T-helper 2 cell treated with Interferon-gamma antibody and Interleukin-4, amounts not matched to agents 5 μg/mL and 100 μg/mL, for 36 hours (primary cell): ENCODE measurements at regions not wholly inside any gene's neighbourhood (a gene's known extent, or its start where the extent isn't known, plus 50 kb on each side); places are given as distances from the start of the nearest gene placed in this dataset.
"Not testable (repeated sequence)": the region's sequence is repeated elsewhere in the genome, so short reads cannot be mapped to it uniquely, and the experiment has no call there.

ENCODE experiments used
- DNase-seq: peaks from one replicate; pipeline ENCODE4 v3.0.0; 2021; ENCODE audit warnings: low spot score
- H3K27ac Mint-ChIP-seq: one replicate; pipeline ENCODE4 v1.8.0; 2021; ENCODE audit warnings: mild to moderate bottlenecking, mixed read lengths
- H3K27me3 Mint-ChIP-seq: one replicate; pipeline ENCODE4 v1.8.0; 2021; ENCODE audit warnings: low read depth, mixed read lengths
- H3K36me3 Mint-ChIP-seq: one replicate; pipeline ENCODE4 v1.8.0; 2021; ENCODE audit warnings: low read depth, mixed read lengths
- H3K4me1 Mint-ChIP-seq: one replicate; pipeline ENCODE4 v1.8.0; 2021; ENCODE audit warnings: low read depth, mixed read lengths
- H3K4me3 Mint-ChIP-seq: one replicate; pipeline ENCODE4 v1.8.0; 2022; ENCODE audit warnings: mild to moderate bottlenecking, moderate library complexity, mixed read lengths
- H3K9me3 Mint-ChIP-seq: one replicate; pipeline ENCODE4 v1.8.0; 2021; ENCODE audit warnings: mixed read lengths

- Mint-ChIP-seq H3K36me3 (no peaks in the 10 kb centered on the region), H3K4me3 (no peak overlapping the region), H3K27ac (no peak overlapping the region), H3K4me1 (no peaks in the 10 kb centered on the region), H3K9me3 (no peaks in the 10 kb centered on the region), H3K27me3 (peaks cover 5% of the 10 kb centered on the region)
- no peak for DNase-seq
These were observed 274.4 kb downstream of the HINT1 start for GRCh38 chr5:130890610-130891009.

DNA sequence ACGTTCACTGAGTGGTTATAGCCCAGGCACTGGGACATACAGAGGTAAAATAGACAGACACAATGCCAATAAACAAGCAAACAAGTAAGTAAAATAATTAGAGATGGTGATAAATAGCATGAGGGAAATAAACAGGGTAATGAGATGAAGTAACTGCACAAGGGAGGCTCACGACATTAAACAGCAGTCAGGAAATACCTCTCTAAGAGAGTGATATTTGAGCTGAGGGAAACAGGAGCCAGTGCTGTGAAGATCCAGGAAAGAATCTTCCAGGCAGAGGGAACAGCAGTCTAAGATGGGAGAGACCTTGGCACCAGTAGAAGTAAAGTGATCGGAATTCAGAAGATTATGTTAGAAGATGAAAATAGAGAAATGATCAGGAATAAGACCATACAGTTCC lies 279.4 kb downstream of the HINT1 start:
- H3K4me1 Mint-ChIP-seq, result no peaks in the 10 kb centered on the region
- no peak overlapping the region for H3K4me3 Mint-ChIP-seq
- peaks cover 7% of the 10 kb centered on the region for H3K27me3 Mint-ChIP-seq
- no peak for DNase-seq
- no peaks in the 10 kb centered on the region for H3K9me3 Mint-ChIP-seq
- H3K36me3 Mint-ChIP-seq, result no peaks in the 10 kb centered on the region
- H3K27ac Mint-ChIP-seq, result no peak overlapping the region

- H3K27ac Mint-ChIP-seq, result no peak overlapping the region
- H3K36me3 Mint-ChIP-seq, result no peaks in the 10 kb centered on the region
- H3K4me3 Mint-ChIP-seq, result no peak overlapping the region
- DNase-seq, result no peak
- no peaks in the 10 kb centered on the region for H3K4me1 Mint-ChIP-seq
- H3K27me3 Mint-ChIP-seq, result peaks cover 7% of the 10 kb centered on the region
- no peaks in the 10 kb centered on the region for H3K9me3 Mint-ChIP-seq
These were observed 280.0 kb downstream of the HINT1 start for GRCh38 chr5:130885027-130885426.

DNA sequence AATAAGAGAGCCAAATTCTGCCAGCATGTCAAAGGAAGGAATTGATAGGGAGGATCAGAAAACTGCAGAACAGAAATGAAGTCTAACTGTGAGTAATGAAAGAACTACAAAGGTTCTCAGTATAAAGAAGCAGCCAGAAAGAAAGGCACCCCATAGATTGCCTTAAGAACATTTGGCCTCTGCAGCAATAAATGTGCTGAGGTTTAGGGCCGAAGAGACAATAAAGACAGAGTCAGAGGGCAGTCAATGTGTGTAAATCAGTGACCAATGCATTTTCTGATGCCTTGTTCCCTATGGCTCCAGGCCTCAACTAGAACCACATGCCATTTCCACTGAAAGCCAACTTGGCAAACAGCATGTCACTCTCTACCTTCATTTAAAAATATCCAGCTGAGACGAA lies 281.0 kb downstream of the HINT1 start:
- Mint-ChIP-seq H3K4me3 (no peak overlapping the region), H3K27ac (no peak overlapping the region), H3K27me3 (peaks cover 7% of the 10 kb centered on the region)

GRCh38 chr5:130875656-130876055 lies 289.4 kb downstream of the HINT1 start:
- no peaks in the 10 kb centered on the region for H3K27me3 Mint-ChIP-seq
- H3K9me3 Mint-ChIP-seq, result no peaks in the 10 kb centered on the region
- H3K27ac Mint-ChIP-seq, result no peak overlapping the region
- H3K36me3 Mint-ChIP-seq, result no peaks in the 10 kb centered on the region
- H3K4me1 Mint-ChIP-seq, result no peaks in the 10 kb centered on the region
- H3K4me3 Mint-ChIP-seq, result no peak overlapping the region
- no peak for DNase-seq

More for the DNA sequence above, 281.0 kb downstream of the HINT1 start:
- H3K36me3 Mint-ChIP-seq, result no peaks in the 10 kb centered on the region
- H3K9me3 Mint-ChIP-seq, result no peaks in the 10 kb centered on the region
- no peaks in the 10 kb centered on the region for H3K4me1 Mint-ChIP-seq
- no peak for DNase-seq

- no peaks in the 10 kb centered on the region for H3K27me3 Mint-ChIP-seq
- H3K36me3 Mint-ChIP-seq, result no peaks in the 10 kb centered on the region
- H3K27ac Mint-ChIP-seq, result no peak overlapping the region
- no peak overlapping the region for H3K4me3 Mint-ChIP-seq
- no peaks in the 10 kb centered on the region for H3K9me3 Mint-ChIP-seq
- H3K4me1 Mint-ChIP-seq, result no peaks in the 10 kb centered on the region
- DNase-seq, result no peak
These were observed 290.1 kb downstream of the HINT1 start for GRCh38 chr5:130874861-130875417.

DNA sequence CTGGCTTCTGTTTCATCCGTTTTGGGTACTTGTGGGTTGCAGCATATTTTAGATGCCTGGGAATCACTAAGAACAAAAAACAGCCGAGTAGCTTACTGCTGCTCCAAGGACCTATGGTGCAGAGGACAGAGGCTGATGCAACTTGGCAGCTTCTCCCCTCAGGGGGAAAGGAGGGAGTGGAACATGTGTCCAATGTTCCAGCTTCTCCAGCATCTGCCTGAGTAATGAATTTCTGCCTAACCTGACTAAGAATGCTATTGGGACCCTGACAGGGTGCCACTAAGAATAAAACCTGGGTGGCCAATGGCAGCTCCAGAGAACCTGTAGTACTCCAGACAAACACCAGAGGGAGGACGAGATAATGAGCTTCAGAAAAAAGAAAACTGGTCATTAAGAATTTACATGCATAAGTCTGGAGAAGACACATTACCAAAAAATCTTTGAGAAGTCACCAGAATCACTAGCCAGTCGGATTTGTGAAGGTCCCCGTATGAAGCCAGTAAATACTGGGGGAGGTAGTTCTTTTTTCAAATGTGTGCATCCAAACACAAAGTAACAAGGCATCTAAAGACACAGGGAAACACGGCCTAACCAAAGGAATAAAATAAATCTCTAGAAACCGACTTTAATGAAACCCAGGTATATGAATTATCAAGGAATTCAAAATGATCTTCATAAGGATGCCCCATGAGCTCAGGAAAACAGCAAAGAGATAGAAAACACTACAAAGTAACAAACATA lies 293.5 kb downstream of the HINT1 start:
- Mint-ChIP-seq H3K9me3 (no peaks in the 10 kb centered on the region), H3K27ac (no peak overlapping the region), H3K4me3 (no peak overlapping the region), H3K4me1 (no peaks in the 10 kb centered on the region), H3K36me3 (no peaks in the 10 kb centered on the region), H3K27me3 (no peaks in the 10 kb centered on the region)
- DNase-seq, result no peak

GRCh38 chr5:130870691-130871090 lies 294.4 kb downstream of the HINT1 start:
- DNase-seq, result no peak
- Mint-ChIP-seq H3K4me1 (no peaks in the 10 kb centered on the region), H3K27me3 (no peaks in the 10 kb centered on the region), H3K36me3 (no peaks in the 10 kb centered on the region), H3K27ac (no peak overlapping the region), H3K4me3 (no peak overlapping the region), H3K9me3 (no peaks in the 10 kb centered on the region)

DNA sequence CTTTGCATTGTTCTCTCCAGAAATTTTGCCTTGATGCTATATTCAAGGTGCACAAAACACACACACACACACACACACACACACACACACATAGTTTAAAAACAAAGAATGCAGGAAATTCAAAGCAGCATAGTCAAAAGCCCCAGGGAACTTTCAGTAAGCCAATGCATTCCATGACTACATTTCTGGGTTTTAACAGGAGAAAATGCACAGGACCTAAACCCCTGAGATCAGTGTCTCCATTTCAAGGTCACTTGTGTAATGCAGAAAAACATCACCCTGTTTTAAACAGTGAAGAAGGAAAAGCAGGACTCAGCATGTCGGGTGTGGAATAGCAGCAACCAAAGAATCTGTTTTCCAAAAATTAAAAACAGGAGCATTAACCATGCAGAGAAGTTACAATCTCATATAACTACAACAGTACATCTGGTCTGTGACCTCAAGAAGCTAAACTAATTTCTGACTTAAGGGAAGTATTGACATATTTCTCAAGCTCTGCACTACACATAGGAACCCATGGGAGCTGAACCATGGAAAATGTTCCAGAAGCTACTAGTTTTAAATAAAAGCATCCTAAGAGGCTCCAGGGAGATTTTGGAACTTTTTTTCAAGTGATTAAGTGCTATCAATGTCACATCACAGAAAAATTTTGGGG lies 296.7 kb downstream of the HINT1 start:
- Mint-ChIP-seq H3K36me3 (no peaks in the 10 kb centered on the region), H3K27ac (no peak overlapping the region), H3K4me3 (no peak overlapping the region), H3K9me3 (no peaks in the 10 kb centered on the region), H3K4me1 (no peaks in the 10 kb centered on the region), H3K27me3 (no peaks in the 10 kb centered on the region)
- DNase-seq, result no peak

DNA sequence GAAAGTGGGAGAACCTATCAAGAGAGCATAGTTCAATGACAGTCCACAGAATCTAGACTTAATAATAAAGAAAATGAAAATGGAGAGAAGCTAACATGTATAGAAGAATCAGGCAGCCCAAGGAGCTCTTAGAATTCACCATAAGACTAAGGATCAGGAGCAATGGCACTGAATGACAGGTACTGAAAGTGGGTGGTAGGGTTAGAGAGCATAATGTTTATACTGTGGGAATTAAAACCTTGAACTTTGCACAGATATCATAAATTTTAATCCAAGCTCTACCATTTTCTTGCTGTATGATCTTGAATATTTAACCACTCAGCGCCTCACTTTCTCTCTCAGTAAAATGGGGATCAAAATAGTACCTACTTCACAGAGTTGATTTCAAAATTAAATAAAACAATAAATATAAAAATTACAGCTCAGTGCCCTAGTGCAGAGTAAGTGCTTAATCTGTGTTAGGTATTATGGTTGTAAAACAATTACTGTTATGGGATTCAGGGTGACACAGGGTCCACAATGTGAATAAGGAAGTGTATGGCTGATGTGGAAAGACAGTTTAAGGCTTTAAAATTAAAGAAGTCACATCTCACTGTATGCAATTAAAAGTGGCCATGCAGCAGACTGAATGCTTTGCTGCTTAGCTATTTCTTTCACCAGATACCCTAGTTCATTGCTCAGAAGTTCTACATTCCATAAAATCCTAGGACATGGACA lies 319.8 kb downstream of the HINT1 start:
- peaks cover 12% of the 10 kb centered on the region for H3K9me3 Mint-ChIP-seq
- no peaks in the 10 kb centered on the region for H3K4me1 Mint-ChIP-seq
- H3K4me3 Mint-ChIP-seq, result no peak overlapping the region
- H3K27ac Mint-ChIP-seq, result no peak overlapping the region
- H3K36me3 Mint-ChIP-seq, result no peaks in the 10 kb centered on the region
- DNase-seq, result no peak
- peaks cover 6% of the 10 kb centered on the region for H3K27me3 Mint-ChIP-seq

DNA sequence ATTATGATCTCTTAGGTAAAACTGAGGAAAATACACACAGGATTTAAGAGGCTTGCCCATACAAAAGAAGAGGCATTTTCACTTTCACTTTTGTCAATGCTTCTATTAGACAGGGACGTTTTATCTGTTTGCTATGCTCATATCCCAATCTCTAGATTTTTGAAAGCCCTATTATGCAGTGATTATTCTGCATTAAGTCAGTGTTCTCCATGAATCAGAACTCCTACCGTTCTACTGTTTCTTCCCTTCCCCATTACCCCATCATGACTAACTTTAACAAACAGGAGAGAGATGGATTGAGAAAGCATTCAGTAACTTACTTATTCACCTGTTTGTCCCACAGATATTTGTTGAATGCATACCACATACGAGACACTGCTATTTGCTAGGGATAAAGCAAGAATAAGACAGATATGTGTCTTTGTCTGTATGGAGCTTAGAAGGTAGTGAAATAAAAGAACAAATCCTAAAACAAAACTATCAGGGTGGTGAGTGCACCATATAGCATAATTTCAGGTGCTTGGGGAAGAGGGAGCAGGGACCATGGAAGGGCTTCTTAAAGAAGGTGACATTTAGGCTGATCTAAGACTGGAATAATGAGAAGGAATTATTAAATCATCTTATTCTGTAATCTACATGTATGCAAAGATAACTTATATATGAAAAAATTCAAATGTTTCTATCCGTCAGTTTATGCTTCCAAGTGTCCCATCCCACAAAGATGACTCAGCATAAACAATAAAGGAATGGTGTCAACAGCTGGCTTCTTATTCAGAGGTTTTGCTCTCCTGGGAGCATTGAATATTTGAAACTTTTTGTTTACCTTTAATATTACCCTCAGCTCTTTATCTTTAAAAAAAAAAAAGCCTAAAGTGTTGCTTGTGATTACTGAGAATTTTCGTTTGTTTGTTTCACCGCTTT lies 328.1 kb downstream of the HINT1 start:
- peak overlapping the region; percentile 80 for H3K4me3 Mint-ChIP-seq
- H3K36me3 Mint-ChIP-seq, result no peaks in the 10 kb centered on the region
- peaks cover 7% of the 10 kb centered on the region for H3K27me3 Mint-ChIP-seq
- peaks cover 10% of the 10 kb centered on the region for H3K4me1 Mint-ChIP-seq
- H3K27ac Mint-ChIP-seq, result peak overlapping the region; percentile 67
- no peaks in the 10 kb centered on the region for H3K9me3 Mint-ChIP-seq
- no peak for DNase-seq

DNA sequence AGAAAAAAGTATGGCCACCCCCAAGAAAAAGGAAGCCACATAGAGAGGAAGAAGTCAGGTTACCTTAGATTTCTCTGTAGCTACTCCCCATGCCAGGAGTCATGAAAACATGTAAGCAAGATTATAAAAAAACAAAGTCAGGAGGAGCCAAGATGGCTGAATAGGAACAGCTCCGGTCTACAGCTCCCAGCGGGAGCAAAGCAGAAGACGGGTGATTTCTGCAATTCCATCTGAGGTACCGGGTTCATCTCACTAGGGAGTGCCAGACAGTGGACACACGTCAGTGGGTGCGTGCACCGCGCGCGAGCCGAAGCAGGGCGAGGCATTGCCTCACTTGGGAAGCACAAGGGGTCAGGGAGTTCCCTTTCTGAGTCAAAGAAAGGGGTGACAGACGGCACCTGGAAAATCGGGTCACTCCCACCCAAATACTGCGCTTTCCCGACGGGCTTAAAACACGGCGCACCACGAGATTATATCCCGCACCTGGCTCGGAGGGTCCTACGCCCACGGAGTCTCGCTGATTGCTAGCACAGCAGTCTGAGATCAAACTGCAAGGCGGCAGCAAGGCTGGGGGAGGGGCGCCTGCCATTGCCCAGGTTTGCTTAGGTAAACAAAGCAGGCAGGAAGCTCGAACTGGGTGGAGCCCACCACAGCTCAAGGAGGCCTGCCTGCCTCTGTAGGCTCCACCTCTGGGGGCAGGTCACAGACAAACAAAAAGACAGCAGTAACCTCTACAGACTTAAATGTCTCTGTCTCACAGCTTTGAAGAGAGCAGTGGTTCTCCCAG lies 347.3 kb downstream of the HINT1 start:
- H3K36me3 Mint-ChIP-seq, H3K4me3 Mint-ChIP-seq, H3K27me3 Mint-ChIP-seq, H3K27ac Mint-ChIP-seq, H3K4me1 Mint-ChIP-seq, DNase-seq, H3K9me3 Mint-ChIP-seq: not testable (repeated sequence)

- no peaks in the 10 kb centered on the region for H3K4me1 Mint-ChIP-seq
- no peaks in the 10 kb centered on the region for H3K27me3 Mint-ChIP-seq
- H3K36me3 Mint-ChIP-seq, result no peaks in the 10 kb centered on the region
These were observed 349.8 kb downstream of the HINT1 start for GRCh38 chr5:130815246-130815645.

More at GRCh38 chr5:130815246-130815645, 349.8 kb downstream of the HINT1 start:
- DNase-seq, result no peak
- Mint-ChIP-seq H3K9me3 (no peaks in the 10 kb centered on the region), H3K4me3 (no peak overlapping the region), H3K27ac (no peak overlapping the region)
